ENCODE measurements at regions not wholly inside any gene's neighbourhood (a gene's known extent, or its start where the extent isn't known, plus 50 kb on each side); places are given as distances from the start of the nearest gene placed in this dataset.

DNA sequence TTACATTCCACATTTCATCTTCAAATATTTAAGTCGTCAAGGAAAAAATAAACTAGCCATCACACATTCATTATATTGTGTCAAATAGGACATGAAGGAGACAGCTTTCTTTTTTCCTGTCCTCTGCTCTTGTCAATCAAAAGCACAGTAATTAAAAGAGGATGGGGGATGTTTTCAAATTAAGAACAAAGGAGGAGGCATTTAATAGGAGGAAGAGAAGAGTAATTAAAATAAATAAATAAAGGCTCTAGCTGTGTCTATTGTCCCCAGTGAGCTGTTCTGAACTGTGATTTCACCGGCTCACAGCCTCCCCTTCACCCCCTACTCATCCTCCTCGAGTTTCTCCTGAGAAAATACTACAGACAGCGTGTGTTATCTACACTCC, 1377.1 kb upstream of the PIK3C3 start:
- H3K4me3 ChIP-seq (ENCODE audit: low read depth, low read length) = no peak overlapping the region
- TF ChIP-seq, protein P1, sequence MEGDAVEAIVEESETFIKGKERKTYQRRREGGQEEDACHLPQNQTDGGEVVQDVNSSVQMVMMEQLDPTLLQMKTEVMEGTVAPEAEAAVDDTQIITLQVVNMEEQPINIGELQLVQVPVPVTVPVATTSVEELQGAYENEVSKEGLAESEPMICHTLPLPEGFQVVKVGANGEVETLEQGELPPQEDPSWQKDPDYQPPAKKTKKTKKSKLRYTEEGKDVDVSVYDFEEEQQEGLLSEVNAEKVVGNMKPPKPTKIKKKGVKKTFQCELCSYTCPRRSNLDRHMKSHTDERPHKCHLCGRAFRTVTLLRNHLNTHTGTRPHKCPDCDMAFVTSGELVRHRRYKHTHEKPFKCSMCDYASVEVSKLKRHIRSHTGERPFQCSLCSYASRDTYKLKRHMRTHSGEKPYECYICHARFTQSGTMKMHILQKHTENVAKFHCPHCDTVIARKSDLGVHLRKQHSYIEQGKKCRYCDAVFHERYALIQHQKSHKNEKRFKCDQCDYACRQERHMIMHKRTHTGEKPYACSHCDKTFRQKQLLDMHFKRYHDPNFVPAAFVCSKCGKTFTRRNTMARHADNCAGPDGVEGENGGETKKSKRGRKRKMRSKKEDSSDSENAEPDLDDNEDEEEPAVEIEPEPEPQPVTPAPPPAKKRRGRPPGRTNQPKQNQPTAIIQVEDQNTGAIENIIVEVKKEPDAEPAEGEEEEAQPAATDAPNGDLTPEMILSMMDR (IDR thresholded peaks at IDR 0.05; ENCODE audit: insufficient read depth, low read depth, low read length) = no peak
- DNase-seq (ENCODE audit: low read depth) = no peak

DNA sequence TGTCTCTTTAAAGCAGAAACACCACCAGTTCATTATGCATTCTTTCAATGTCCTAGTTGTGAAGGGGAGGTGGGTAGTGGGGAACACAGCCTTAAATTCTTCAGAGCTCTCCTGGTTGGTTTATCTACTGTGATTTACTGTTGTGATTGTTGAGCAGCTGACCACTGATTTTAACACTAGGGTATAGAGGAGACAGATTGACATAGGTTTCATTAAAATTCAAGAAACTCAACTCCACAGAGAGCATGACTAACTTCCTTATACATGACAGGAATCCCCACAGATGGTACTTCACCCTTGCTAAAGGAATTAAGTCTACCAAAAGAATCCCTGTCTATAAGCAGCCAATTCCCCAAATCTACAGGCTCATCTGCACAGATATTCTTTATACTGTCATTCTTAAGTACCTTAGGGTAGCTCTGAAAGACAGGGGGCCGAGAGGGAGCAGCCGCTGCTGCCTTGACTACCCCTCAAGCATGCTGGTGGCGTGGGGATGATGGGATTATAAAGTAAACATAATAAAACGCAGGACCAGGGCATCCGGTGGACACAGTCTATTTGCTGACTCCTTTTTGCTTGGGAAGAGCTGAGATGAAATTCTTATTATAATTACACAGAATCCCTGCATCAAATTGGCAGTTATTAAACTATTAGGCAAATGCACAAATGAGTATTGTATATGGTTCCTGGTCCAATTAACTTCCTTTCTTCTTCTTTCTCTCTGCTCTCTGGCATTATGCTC, 1377.6 kb upstream of the PIK3C3 start:
- TF ChIP-seq, protein P1 (IDR thresholded peaks at IDR 0.05; ENCODE audit: insufficient read depth, low read depth, low read length) = no peak
- no peak overlapping the region for H3K4me3 ChIP-seq (ENCODE audit: low read depth, low read length)
- DNase-seq (ENCODE audit: low read depth) = no peak

DNA sequence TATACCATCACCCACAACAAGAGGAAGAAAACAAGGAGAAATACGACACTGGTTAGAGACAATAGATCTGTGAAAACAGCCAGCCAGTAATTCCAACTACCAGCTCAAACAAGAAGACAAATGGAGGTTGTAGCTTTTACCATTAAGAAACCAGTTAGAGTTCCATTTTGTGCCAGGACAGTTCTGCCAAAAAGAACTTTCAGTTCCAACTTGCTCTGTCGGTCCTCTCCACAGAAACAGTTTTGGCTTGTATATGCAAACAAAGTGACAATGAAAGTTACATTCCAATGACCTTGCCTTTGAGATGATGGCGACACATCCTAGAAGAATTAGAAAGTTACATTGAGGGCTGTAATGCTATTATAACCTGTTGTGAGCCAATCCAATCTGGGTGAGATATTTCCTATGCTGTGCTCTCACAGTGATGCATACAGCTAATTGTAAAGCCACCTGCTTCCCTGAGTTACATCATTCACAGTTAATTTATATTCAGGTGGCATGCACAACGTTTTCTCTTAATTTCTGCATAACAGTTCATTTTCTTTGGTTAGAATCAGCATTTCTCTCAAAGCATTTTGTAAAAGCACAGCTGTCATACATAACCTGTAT, 1378.4 kb upstream of the PIK3C3 start:
- TF ChIP-seq, protein P1 (IDR thresholded peaks at IDR 0.05; ENCODE audit: insufficient read depth, low read depth, low read length) = no peak
- H3K4me3 ChIP-seq (ENCODE audit: low read depth, low read length) = no peak overlapping the region
- no peak for DNase-seq (ENCODE audit: low read depth)

DNA sequence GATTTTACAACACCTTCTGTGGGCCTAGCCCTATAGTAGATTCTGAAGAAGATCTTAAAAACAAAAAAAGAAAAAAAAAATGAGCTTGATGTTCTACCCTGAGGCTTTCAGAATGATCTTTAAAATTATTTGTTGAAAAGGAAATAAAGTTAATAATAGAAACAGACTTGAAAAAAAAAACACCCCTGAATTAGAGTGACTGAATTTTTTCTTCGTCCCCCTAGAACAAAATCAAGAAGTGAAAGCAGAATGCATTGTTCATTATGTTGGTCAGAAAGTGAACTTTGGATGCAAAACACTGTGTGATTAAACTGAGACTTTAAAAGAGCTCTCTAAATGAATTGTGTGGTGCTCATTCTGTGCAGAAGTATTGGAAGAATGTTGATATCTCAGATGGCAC, 1384.4 kb upstream of the PIK3C3 start:
- TF ChIP-seq, protein P1 (IDR thresholded peaks at IDR 0.05; ENCODE audit: insufficient read depth, low read depth, low read length) = no peak
- DNase-seq (ENCODE audit: low read depth) = no peak
- no peak overlapping the region for H3K4me3 ChIP-seq (ENCODE audit: low read depth, low read length)

DNA sequence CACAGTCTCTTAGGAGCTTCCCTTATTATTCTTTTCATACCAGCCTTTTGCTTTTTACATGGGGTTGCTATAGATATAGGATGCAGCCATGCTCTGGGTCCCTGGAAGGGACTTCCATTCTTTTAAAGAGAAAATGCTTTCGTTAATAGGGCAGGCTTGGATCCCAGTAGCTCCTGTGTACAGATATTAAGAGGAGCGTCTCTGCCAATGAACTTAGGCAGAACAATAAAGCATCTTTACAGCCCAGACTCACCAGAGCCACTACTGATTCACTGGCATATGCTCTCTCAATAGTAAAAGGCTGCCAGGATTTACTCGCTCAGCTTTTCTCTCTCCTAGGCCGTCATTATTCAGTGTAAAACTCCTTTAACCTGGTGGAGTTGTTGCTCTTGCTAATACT, 1385.4 kb upstream of the PIK3C3 start:
- no peak for DNase-seq (ENCODE audit: low read depth)
- TF ChIP-seq, protein P1 (IDR thresholded peaks at IDR 0.05; ENCODE audit: insufficient read depth, low read depth, low read length) = no peak
- H3K4me3 ChIP-seq (ENCODE audit: low read depth, low read length) = no peak overlapping the region

DNA sequence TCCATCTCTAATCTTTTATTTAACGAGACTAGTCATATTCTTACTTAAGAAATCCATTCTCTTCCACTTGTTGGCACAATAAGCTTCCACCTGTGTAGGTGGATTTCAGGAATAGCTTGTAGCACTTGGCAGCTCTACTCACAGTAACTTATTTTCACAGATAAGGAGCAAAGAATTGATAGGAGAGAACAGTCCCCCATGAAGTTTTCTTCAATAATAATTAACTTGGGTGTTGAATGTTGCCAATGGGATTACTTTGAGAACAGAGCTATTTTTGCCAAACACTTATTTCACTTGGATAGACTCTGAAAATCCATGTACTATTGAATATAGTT, 1388.6 kb upstream of the PIK3C3 start:
- no peak overlapping the region for H3K4me3 ChIP-seq (ENCODE audit: low read depth, low read length)
- TF ChIP-seq, protein P1 (IDR thresholded peaks at IDR 0.05; ENCODE audit: insufficient read depth, low read depth, low read length) = no peak
- DNase-seq (ENCODE audit: low read depth) = no peak

Measured in fibroblast of villous mesenchyme (primary cell).